ENCODE measurements at regions not wholly inside any gene's neighbourhood (a gene's known extent, or its start where the extent isn't known, plus 50 kb on each side); places are given as distances from the start of the nearest gene placed in this dataset.

DNA sequence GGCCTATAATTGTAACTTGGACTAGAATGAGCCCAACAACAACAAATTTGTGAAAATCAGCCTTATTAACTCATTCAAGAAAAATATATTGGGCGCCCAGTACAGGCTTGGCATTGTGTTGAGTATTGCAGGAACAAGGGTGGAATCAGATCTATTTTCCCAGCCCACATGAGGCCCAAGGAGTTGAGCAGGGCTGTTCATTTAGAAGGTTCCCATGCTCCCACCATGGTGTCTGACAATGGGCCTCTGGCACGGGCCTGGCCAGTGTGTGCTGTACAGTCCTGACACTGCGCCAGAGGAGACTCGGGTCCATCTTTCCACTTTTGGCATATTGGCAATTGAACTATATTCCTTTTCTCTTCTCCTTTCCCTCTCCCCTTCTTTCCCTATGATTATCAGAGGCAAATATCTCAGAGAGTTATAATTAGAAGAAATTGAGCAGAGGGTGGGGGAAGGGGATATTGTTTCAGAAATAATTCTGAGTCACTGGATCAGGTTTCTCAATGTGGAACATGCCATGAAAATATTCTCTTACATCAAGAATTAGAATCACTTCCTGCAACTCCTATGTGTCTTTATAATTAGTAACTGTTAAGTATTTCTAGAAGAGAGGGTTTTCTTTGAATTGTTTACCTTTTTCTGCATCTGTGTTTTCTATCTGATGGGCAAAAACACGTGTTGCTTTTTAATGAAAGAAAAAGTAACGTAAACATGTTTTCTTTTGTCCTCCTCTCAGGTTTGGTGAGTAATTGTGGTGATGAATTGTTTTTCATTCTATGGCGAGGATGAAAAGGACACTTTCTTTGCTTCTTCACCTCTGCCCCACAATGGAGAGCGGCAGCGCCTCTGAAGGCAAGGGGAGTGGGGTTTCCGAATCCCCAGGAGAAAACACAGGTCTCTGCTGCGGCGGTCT is 209.4 kb downstream of the FOXA2 start:
- no peak for DNase-seq (ENCODE audit: extremely low spot score in 2 of 2)
- Histone ChIP-seq H3K4me3 (no peak overlapping the region), H3K9me3 (no peaks in the 10 kb centered on the region), H3K4me1 (no peaks in the 10 kb centered on the region), H3K36me3 (no peaks in the 10 kb centered on the region), H3K27me3 (no peaks in the 10 kb centered on the region), H3K27ac (no peak overlapping the region)
- no peak for TF ChIP-seq POLR2A (IDR thresholded peaks at IDR 0.05)
- no peak for TF ChIP-seq POLR2AphosphoS5 (IDR thresholded peaks at IDR 0.05; ENCODE audit: insufficient read depth in 1 of 2, low read depth in 1 of 2)
- no peak for TF ChIP-seq CTCF (IDR thresholded peaks at IDR 0.05)
- intact Hi-C loops (cut with DNase I), result no loop called here

GRCh38 chr20:22374066-22374465 is 210.3 kb downstream of the FOXA2 start:
- no peaks in the 10 kb centered on the region for H3K27me3 ChIP-seq
- no peaks in the 10 kb centered on the region for H3K36me3 ChIP-seq
- no peak overlapping the region for H3K27ac ChIP-seq
- H3K4me1 ChIP-seq, result no peaks in the 10 kb centered on the region
- H3K4me3 ChIP-seq, result no peak overlapping the region
- intact Hi-C loops (cut with DNase I), result no loop called here
- no peak for TF ChIP-seq POLR2A (IDR thresholded peaks at IDR 0.05)
- no peak for TF ChIP-seq CTCF (IDR thresholded peaks at IDR 0.05)
- TF ChIP-seq POLR2AphosphoS5 (IDR thresholded peaks at IDR 0.05; ENCODE audit: insufficient read depth in 1 of 2, low read depth in 1 of 2), result no peak
- DNase-seq (ENCODE audit: extremely low spot score in 2 of 2), result no peak
- H3K9me3 ChIP-seq, result no peaks in the 10 kb centered on the region

- no peaks in the 10 kb centered on the region for H3K36me3 ChIP-seq
- DNase-seq (ENCODE audit: extremely low spot score in 2 of 2), result no peak
- H3K9me3 ChIP-seq, result no peaks in the 10 kb centered on the region
- no peaks in the 10 kb centered on the region for H3K4me1 ChIP-seq
- H3K4me3 ChIP-seq, result no peak overlapping the region
- no peak overlapping the region for H3K27ac ChIP-seq
- no peaks in the 10 kb centered on the region for H3K27me3 ChIP-seq
- TF ChIP-seq POLR2AphosphoS5 (IDR thresholded peaks at IDR 0.05; ENCODE audit: insufficient read depth in 1 of 2, low read depth in 1 of 2), result no peak
- no peak for TF ChIP-seq CTCF (IDR thresholded peaks at IDR 0.05)
- TF ChIP-seq POLR2A (IDR thresholded peaks at IDR 0.05), result no peak
- intact Hi-C loops (cut with DNase I), result no loop called here
These were observed 211.0 kb downstream of the FOXA2 start for GRCh38 chr20:22373164-22373895.

DNA sequence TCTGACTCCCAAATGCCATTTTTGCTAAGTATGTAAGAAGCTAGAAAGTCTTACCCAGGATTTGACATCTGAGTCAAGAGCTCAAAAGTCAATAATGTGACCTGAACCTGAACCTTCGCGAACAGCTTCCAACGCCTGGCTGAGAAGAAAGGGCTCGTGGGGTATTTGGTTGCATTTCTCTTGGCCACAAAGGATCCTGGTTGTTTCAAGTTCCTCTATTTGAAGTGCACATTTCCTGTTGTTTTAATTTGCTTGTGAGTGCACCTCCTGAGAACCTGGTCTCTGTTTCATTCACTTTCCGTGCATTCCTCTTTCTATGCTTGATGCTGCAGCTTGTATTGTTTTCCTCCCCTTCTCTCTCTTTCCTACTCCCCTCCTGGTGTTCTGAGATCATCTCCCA is 212.5 kb downstream of the FOXA2 start:
- Histone ChIP-seq H3K4me3 (no peak overlapping the region), H3K36me3 (no peaks in the 10 kb centered on the region), H3K27ac (no peak overlapping the region), H3K27me3 (no peaks in the 10 kb centered on the region), H3K9me3 (no peaks in the 10 kb centered on the region), H3K4me1 (no peaks in the 10 kb centered on the region)
- TF ChIP-seq POLR2A (IDR thresholded peaks at IDR 0.05), result no peak
- no peak for TF ChIP-seq CTCF (IDR thresholded peaks at IDR 0.05)
- TF ChIP-seq POLR2AphosphoS5 (IDR thresholded peaks at IDR 0.05; ENCODE audit: insufficient read depth in 1 of 2, low read depth in 1 of 2), result no peak
- intact Hi-C loops (cut with DNase I), result no loop called here
- no peak for DNase-seq (ENCODE audit: extremely low spot score in 2 of 2)

- DNase-seq (ENCODE audit: extremely low spot score in 2 of 2), result no peak
- no peaks in the 10 kb centered on the region for H3K4me1 ChIP-seq
- no peaks in the 10 kb centered on the region for H3K9me3 ChIP-seq
- TF ChIP-seq POLR2A (IDR thresholded peaks at IDR 0.05), result no peak
- TF ChIP-seq CTCF (IDR thresholded peaks at IDR 0.05), result no peak
- no peak for TF ChIP-seq POLR2AphosphoS5 (IDR thresholded peaks at IDR 0.05; ENCODE audit: insufficient read depth in 1 of 2, low read depth in 1 of 2)
- H3K27me3 ChIP-seq, result no peaks in the 10 kb centered on the region
- H3K36me3 ChIP-seq, result no peaks in the 10 kb centered on the region
- H3K27ac ChIP-seq, result no peak overlapping the region
- no peak overlapping the region for H3K4me3 ChIP-seq
- intact Hi-C loops (cut with DNase I), result no loop called here
These were observed 214.2 kb downstream of the FOXA2 start for GRCh38 chr20:22370137-22370536.

All from vagina (tissue), 2 donors.